NCI-H82 treated with DMSO at 0.1 percent for 48 hours (cell line): ENCODE measurements at regions not wholly inside any gene's neighbourhood (a gene's known extent, or its start where the extent isn't known, plus 50 kb on each side); places are given as distances from the start of the nearest gene placed in this dataset.
"Not testable (repeated sequence)": the region's sequence is repeated elsewhere in the genome, so short reads cannot be mapped to it uniquely, and the experiment has no call there.

Experiments
- DNase-seq: peaks from one replicate; lab custom pipeline; 2025; ENCODE audit not compliant: unreplicated experiment; lab: John Stamatoyannopoulos, UW

DNA sequence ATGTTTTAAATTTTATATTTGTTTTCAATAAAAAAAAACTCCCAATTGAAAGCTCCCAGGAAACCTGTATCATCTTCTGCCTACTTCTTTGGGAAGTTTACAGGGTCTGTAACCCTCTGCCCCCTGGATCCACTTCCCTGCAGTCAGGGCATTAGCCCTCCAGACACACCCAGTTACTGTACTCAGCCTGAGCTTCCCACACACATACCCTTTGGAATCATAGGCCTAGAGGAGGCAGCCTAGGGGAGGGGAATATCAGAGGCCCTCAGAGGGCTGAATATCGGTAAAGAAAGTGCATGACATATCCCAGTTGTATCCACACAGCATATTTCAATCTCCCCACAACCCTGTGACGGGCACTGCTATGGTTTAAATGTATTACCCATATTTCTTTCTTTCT, 56.2 kb upstream of the TFPI start:
- not testable (repeated sequence) for DNase-seq

DNA sequence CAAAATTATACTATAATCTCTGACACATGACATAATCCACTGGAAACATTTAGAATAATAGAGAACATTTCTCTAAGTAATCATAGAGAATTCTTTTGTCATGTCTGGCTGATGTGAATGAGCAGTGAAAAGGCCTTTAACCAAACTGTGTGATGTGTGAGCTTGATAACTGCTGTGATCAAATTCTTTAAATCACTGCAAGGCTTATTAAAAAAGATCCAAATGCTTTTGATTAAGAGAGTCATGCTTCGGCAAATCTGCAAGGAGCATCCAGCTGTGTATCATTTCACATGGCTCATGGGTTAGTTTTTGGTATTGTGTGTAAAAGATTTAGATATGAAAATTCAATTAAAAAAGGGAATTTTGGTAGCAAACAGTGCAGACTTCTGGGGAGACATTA, 58.6 kb upstream of the TFPI start:
- DNase-seq: no peak

DNA sequence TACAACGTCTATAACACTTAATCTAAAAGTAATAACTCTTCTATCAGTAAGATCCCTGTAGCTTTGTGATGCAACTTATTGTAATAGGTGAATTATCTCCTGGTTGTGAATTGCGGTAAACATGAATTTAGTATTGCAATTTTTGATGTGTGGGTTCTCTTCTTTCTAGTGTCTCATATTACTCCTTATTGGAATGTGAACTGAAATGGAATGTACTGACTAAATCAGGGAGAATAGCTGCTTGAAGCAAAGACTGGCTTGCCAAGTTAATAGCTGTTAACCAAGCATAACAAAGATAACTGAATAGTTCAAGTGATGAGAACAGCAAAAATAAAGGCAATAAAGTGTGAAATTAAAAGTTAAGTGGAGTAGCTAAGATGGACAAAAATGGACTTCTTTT, 60.5 kb upstream of the TFPI start:
- DNase-seq: no peak

DNA sequence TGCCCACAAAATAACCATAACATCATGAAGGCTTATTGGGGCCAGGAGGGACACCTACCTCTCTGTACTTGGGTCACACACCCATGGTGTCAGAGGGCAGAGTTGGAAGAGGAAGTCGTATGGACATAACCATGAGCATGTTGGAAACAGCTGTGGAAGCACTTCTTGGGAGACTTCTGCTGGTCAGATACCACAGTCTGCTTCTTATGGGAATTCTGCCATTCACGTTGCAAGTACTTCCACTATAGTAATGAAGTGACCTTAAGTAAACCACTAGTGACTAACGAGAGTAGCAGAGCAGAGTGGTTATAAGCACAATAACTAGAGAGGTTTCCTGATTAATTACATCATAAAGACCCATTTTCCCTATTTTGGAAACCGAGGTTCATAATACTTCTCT, 61.1 kb upstream of the TFPI start:
- DNase-seq: no peak

GRCh38 chr2:187615902-187616301, 61.7 kb upstream of the TFPI start:
- DNase-seq: no peak

- no peak for DNase-seq
These were observed 62.9 kb upstream of the TFPI start for GRCh38 chr2:187617120-187617519.

DNA sequence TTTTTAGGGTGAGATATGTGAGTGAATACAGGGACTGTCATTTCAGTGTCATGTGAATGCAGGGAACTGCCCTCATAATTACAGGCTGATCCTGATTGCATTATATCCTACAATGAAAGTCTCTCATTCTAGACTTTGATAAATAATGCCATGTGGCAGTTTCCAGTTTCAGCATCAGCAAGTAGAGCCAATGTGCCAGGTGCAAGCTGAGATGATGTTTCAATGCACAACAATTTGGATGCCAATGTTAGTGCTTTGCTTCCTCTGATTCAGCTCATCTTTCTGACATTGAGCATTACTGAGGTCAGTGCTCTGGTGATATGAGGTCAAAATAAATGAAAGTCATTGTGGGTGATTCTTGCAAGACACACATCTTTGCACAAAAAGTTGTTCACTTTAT, 63.7 kb upstream of the TFPI start:
- no peak for DNase-seq

DNA sequence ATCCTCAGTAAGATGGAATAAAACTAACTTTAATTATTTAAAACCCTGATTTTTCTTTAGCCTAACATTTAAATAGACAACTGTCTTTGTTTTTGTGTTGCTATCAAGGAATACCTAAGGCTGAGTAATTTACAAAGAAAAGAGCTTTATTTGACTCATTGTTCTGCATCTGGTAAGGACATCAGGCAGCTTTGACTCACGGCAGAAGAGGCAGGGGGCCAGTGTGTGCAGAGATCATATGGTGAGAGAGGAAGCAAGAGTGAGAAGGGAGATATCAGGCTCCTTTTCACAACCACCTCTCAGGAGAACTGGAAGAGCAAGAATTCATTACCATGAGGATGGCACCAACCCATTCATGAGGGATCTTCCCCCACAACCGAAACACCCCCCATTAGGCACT, 64.6 kb upstream of the TFPI start:
- no peak for DNase-seq

DNA sequence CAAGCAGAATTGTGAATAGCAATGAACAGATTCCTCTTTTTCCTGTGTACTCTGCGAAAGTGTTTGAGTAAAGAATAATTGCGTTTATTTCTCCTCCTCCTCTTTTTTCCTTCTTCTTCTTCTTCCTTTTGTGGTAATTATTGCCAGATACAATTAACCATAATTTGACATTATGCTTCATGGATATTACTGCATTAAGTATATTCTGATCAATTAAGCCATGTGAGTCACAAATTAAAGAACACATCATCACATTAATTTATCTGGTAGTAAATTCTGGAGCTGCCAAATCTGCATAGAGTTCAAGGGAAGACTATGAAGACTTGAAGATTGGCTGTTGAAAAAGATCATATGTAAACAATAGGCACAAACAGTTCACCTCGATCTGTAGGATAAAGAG, 72.9 kb upstream of the TFPI start:
- DNase-seq: no peak

GRCh38 chr2:187636731-187637391, 82.6 kb upstream of the TFPI start:
- DNase-seq: not testable (repeated sequence)

DNA sequence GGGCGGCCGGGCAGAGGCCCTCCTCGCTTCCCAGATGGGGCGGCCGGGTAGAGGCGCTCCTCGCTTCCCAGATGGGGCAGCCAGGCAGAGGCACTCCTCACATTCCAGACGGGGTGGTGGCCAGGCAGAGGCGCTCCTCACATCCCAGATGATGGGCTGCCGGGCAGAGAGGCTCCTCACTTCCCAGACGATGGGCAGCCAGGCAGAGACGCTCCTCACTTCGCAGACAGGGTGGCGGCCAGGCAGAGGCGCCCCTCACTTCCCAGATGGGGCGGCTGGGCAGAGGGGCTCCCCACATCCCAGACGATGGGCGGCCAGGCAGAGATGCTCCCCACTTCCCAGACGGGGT, 83.1 kb upstream of the TFPI start:
- DNase-seq: not testable (repeated sequence)

DNA sequence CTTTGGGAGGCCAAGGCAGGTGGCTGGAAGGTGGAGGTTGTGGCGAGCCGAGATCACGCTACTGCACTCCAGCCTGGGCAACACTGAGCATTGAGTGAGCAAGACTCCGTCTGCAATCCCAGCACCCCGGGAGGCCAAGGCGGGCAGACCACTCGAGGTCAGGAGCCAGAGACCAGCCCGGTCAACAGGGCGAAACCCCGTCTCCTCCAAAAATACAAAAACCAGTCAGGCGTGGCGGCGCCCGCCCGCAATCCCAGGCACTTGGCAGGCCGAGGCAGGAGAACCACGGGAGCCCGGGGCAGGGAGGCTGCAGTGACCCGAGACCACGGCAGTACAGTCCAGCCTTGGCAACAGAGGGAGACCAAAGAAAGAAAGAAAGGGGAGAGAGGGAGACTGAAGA, 83.5 kb upstream of the TFPI start:
- not testable (repeated sequence) for DNase-seq

- no peak for DNase-seq
These were observed 84.6 kb upstream of the TFPI start for GRCh38 chr2:187638840-187639239.

- no peak for DNase-seq
These were observed 86.8 kb upstream of the TFPI start for GRCh38 chr2:187640926-187641510.

- no peak for DNase-seq
These were observed 88.3 kb upstream of the TFPI start for GRCh38 chr2:187642498-187642897.

DNA sequence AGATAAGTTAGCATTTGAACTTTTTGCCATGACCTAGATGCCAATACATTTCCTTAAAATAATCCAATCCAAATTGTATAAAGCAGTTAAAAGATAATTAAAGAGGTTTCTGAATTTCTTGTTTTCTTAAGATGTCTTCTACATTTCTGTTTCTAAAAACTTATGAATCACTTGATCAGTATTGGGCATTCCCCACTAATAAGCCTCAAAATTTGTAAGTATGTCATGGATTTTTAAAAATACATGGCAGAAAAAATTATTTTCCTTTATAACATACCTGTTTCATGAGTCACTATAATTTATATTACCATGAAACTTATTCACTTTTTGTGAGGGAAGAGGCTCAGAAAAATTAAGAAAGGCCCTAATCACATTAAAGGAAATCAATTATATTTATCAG, 90.3 kb upstream of the TFPI start:
- no peak for DNase-seq

- no peak for DNase-seq
These were observed 90.7 kb upstream of the TFPI start for GRCh38 chr2:187644981-187645380.

DNA sequence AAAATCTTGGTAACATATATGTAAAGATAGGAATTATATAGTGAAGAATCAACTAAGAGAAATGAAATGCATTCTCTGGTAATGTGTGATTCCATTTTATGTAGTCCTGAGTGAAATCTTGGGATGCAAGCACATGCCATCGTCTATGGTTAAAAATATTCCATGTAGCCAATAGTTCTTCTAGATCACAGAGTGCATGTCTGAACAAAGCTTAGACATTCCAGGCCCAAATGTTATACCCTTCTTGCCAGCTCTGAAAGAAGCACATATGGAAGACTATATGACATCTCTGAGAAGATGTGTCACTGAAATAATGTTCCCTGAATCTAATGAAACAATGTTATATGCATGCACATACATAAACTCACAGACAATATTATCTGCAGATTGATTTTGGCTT, 92.3 kb upstream of the TFPI start:
- no peak for DNase-seq

GRCh38 chr2:187654535-187654934, 100.3 kb upstream of the TFPI start:
- no peak for DNase-seq

GRCh38 chr2:187655001-187655400, 100.8 kb upstream of the TFPI start:
- DNase-seq: no peak

- no peak for DNase-seq
These were observed 101.9 kb upstream of the TFPI start for GRCh38 chr2:187656123-187656522.

DNA sequence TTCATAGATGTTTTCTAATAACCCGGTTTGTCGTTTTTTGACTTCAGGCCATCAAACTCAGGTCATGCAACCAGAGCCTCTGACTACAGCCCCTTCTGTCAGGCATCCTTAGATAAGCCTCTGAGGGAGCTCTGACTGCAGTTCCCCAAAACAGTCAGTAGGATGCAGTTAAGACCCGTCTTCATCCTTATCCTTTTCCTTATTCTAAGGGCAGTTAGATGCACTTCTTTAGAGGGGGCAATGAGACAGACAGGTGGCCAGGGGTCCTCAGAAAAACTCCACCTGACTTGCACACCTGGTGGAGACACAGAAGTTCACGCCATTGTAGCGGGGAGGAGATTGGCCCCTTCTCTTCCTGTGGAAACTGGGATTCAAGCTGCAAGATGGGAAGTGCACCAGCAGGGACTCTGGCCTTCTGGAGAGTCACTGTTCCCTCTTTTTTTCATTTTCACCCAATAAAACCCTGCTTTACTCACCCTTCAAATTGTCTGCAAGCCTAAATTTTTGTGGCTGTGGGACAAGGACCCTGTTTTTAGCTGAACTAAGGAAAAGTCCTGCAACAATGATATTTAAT, 104.8 kb upstream of the TFPI start:
- no peak for DNase-seq

- DNase-seq: not testable (repeated sequence)
These were observed 121.8 kb upstream of the TFPI start for GRCh38 chr2:187676050-187676449.
